ENCODE measurements at regions not wholly inside any gene's neighbourhood (a gene's known extent, or its start where the extent isn't known, plus 50 kb on each side); places are given as distances from the start of the nearest gene placed in this dataset.

DNA sequence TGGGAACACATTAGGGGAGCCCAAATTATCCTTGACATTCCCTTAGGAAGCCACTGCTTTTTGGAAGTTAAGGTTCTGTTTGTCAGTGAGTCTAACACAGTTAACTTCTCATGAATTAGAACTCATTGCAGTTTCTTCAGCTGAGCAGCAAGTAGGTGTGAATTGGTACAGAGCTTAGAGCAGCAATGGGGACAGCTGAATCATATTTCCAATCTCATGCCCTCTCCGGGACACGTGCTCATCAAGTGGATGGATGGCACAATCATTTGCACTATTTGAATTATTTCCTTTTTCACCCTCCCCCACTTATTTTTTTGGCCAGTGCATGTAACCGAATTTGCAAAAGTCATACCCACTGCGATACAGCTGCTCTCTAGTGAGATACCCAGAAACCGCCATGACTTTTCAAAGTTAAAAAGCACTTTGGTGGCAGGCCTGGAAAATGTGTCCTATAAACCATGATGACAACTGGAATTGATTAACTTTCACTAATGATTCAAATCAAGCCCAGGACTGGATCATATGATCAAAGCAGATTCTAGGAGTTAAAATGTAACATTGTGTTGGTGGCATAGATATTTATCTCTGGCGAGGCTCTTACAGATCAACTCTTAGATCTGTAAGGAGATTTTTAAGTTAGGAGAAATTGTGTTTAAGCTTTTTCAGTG lies 76.4 kb downstream of the EBLN2 start:
- no peak for TF ChIP-seq CEBPB (IDR thresholded peaks at IDR 0.05; ENCODE audit: low read depth, low read length)
- TF ChIP-seq, protein P1, sequence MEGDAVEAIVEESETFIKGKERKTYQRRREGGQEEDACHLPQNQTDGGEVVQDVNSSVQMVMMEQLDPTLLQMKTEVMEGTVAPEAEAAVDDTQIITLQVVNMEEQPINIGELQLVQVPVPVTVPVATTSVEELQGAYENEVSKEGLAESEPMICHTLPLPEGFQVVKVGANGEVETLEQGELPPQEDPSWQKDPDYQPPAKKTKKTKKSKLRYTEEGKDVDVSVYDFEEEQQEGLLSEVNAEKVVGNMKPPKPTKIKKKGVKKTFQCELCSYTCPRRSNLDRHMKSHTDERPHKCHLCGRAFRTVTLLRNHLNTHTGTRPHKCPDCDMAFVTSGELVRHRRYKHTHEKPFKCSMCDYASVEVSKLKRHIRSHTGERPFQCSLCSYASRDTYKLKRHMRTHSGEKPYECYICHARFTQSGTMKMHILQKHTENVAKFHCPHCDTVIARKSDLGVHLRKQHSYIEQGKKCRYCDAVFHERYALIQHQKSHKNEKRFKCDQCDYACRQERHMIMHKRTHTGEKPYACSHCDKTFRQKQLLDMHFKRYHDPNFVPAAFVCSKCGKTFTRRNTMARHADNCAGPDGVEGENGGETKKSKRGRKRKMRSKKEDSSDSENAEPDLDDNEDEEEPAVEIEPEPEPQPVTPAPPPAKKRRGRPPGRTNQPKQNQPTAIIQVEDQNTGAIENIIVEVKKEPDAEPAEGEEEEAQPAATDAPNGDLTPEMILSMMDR (IDR thresholded peaks at IDR 0.05; ENCODE audit: control extremely low read depth in 1 of 3, insufficient read depth in 1 of 3, low read depth in 1 of 3, low read length in 3 of 3): no peak
- no peak for TF ChIP-seq POLR2AphosphoS5 (IDR thresholded peaks at IDR 0.05; ENCODE audit: low read depth, low read length)
- TF ChIP-seq, protein P2, sequence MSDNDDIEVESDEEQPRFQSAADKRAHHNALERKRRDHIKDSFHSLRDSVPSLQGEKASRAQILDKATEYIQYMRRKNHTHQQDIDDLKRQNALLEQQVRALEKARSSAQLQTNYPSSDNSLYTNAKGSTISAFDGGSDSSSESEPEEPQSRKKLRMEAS (IDR thresholded peaks at IDR 0.05): no peak
- TF ChIP-seq JUND (IDR thresholded peaks at IDR 0.05; ENCODE audit: low read length): no peak
- TF ChIP-seq POLR2A (IDR thresholded peaks at IDR 0.05; ENCODE audit: control extremely low read depth in 1 of 2, low read depth in 2 of 2, low read length in 2 of 2): no peak
- no peak for TF ChIP-seq CREB1 (IDR thresholded peaks at IDR 0.05)
- TF ChIP-seq EGR1 (IDR thresholded peaks at IDR 0.05; ENCODE audit: borderline replicate concordance, low read depth, low read length): no peak
- TF ChIP-seq TAF1 (IDR thresholded peaks at IDR 0.05; ENCODE audit: low read depth, low read length): no peak
